SH-SY5Y (cell line): ENCODE measurements at regions not wholly inside any gene's neighbourhood (a gene's known extent, or its start where the extent isn't known, plus 50 kb on each side); places are given as distances from the start of the nearest gene placed in this dataset.

ENCODE experiments used
- GATA2 ChIP-seq: IDR thresholded peaks from 2 replicates; pipeline ENCODE4 v1.6.1; 2011; ENCODE audit warnings: mild to moderate bottlenecking, low read depth, low read length
- GATA3 ChIP-seq: IDR thresholded peaks from 2 replicates; pipeline ENCODE4 v1.6.1; 2011; ENCODE audit warnings: low read depth, mild to moderate bottlenecking, low read length, moderate library complexity

GRCh38 chr12:76707772-76708171 lies 56.1 kb upstream of the ZDHHC17 start:
- TF ChIP-seq GATA2 (no peak), GATA3 (no peak)

- TF ChIP-seq GATA3 (no peak), GATA2 (no peak)
Observed at GRCh38 chr12:76708296-76708695, 55.6 kb upstream of the ZDHHC17 start.

GRCh38 chr12:76711241-76711640 lies 52.7 kb upstream of the ZDHHC17 start:
- TF ChIP-seq GATA3 = no peak
- no peak for TF ChIP-seq GATA2

- TF ChIP-seq GATA3 = no peak
- TF ChIP-seq GATA2 = no peak
Observed at GRCh38 chr12:76713130-76713529, 50.8 kb upstream of the ZDHHC17 start.

- TF ChIP-seq GATA3 (no peak), GATA2 (no peak)
Observed at GRCh38 chr12:76713986-76714385, 49.9 kb upstream of the ZDHHC17 start.
